SK-N-MC (cell line): ENCODE measurements at regions not wholly inside any gene's neighbourhood (a gene's known extent, or its start where the extent isn't known, plus 50 kb on each side); places are given as distances from the start of the nearest gene placed in this dataset.

ENCODE experiments used
- DNase-seq: peaks from one replicate; pipeline ENCODE4 v3.0.0-alpha.2; 2011; ENCODE audit warnings: low read depth, low spot score
- H3K27ac ChIP-seq: fragments of 200-600 bp; sonication (generic); 2 replicates; pipeline ENCODE4 v1.5.1; 2016; ENCODE audit warnings: mixed run types
- H3K36me3 ChIP-seq: fragments of 200-600 bp; sonication (generic); 2 replicates; pipeline ENCODE4 v1.6.1; 2017; ENCODE audit warnings: antibody characterized with exemption, low read length, mixed read lengths; ENCODE audit not compliant: insufficient read depth
- H3K4me3 ChIP-seq: fragments of 200-600 bp; sonication (generic); 2 replicates; pipeline ENCODE4 v1.5.1; 2016
- H3K9ac ChIP-seq: fragments of 200-600 bp; sonication (generic); 2 replicates; pipeline ENCODE4 v1.8.0; 2017; ENCODE audit warnings: mixed run types, mixed read lengths; ENCODE audit not compliant: insufficient read length
- H3K9me3 ChIP-seq: fragments of 200-600 bp; sonication (generic); 2 replicates; pipeline ENCODE4 v1.6.1; 2017; ENCODE audit warnings: low read depth, mild to moderate bottlenecking, antibody characterized with exemption, low read length, moderate library complexity, mixed read lengths
- EZH2 ChIP-seq: fragments of 200-600 bp; sonication (generic); IDR thresholded peaks from one replicate; pipeline ENCODE4 v1.6.1; 2017; ENCODE audit warnings: antibody characterized with exemption
- FOXP2 ChIP-seq: optimal IDR thresholded peaks from 2 replicates; pipeline ENCODE3; 2011; ENCODE audit warnings: mild to moderate bottlenecking, moderate library complexity; ENCODE audit not compliant: insufficient read depth; ENCODE audit errors: extremely low read length, control extremely low read depth
- POLR2AphosphoS5 ChIP-seq: IDR thresholded peaks from 2 replicates; pipeline ENCODE4 v1.6.1; 2012; ENCODE audit warnings: mild to moderate bottlenecking, low read depth, low read length, borderline replicate concordance

GRCh38 chr11:113577356-113578032, 102.3 kb upstream of the DRD2 start:
- H3K4me3 ChIP-seq: no peak overlapping the region
- no peak for DNase-seq
- no peak for TF ChIP-seq POLR2AphosphoS5
- no peak for TF ChIP-seq FOXP2
- no peak for TF ChIP-seq EZH2
- no peaks in the 10 kb centered on the region for H3K36me3 ChIP-seq
- H3K27ac ChIP-seq: no peak overlapping the region
- no peak overlapping the region for H3K9ac ChIP-seq
- no peaks in the 10 kb centered on the region for H3K9me3 ChIP-seq

GRCh38 chr11:113574586-113574985, 99.4 kb upstream of the DRD2 start:
- Histone ChIP-seq H3K36me3 (no peaks in the 10 kb centered on the region), H3K27ac (no peak overlapping the region), H3K9me3 (no peaks in the 10 kb centered on the region), H3K9ac (no peak overlapping the region), H3K4me3 (no peak overlapping the region)
- DNase-seq: no peak
- TF ChIP-seq POLR2AphosphoS5: no peak
- no peak for TF ChIP-seq FOXP2
- TF ChIP-seq EZH2: no peak

GRCh38 chr11:113574171-113574570, 99.0 kb upstream of the DRD2 start:
- Histone ChIP-seq H3K9ac (no peak overlapping the region), H3K4me3 (no peak overlapping the region), H3K36me3 (no peaks in the 10 kb centered on the region), H3K9me3 (no peaks in the 10 kb centered on the region), H3K27ac (no peak overlapping the region)
- TF ChIP-seq FOXP2: no peak
- TF ChIP-seq EZH2: no peak
- DNase-seq: no peak

GRCh38 chr11:113572136-113572735, 97.0 kb upstream of the DRD2 start:
- no peaks in the 10 kb centered on the region for H3K36me3 ChIP-seq
- no peak overlapping the region for H3K9ac ChIP-seq
- no peaks in the 10 kb centered on the region for H3K9me3 ChIP-seq
- TF ChIP-seq POLR2AphosphoS5: no peak
- peak; percentile 8 for DNase-seq
- no peak overlapping the region for H3K4me3 ChIP-seq
- H3K27ac ChIP-seq: no peak overlapping the region

- H3K27ac ChIP-seq: no peak overlapping the region
- no peak for DNase-seq
- no peaks in the 10 kb centered on the region for H3K9me3 ChIP-seq
- no peak overlapping the region for H3K4me3 ChIP-seq
- no peaks in the 10 kb centered on the region for H3K36me3 ChIP-seq
- no peak overlapping the region for H3K9ac ChIP-seq
- TF ChIP-seq EZH2 (no peak), POLR2AphosphoS5 (no peak), FOXP2 (no peak)
These were observed 96.3 kb upstream of the DRD2 start for GRCh38 chr11:113571531-113571930.

GRCh38 chr11:113570906-113571305, 95.7 kb upstream of the DRD2 start:
- Histone ChIP-seq H3K9ac (no peak overlapping the region), H3K27ac (no peak overlapping the region), H3K36me3 (no peaks in the 10 kb centered on the region), H3K4me3 (no peak overlapping the region), H3K9me3 (no peaks in the 10 kb centered on the region)
- no peak for TF ChIP-seq POLR2AphosphoS5
- no peak for TF ChIP-seq EZH2
- no peak for TF ChIP-seq FOXP2
- DNase-seq: no peak

- TF ChIP-seq EZH2 (no peak), FOXP2 (no peak)
- no peaks in the 10 kb centered on the region for H3K36me3 ChIP-seq
- no peak overlapping the region for H3K27ac ChIP-seq
- H3K9me3 ChIP-seq: no peaks in the 10 kb centered on the region
- DNase-seq: no peak
- no peak overlapping the region for H3K9ac ChIP-seq
- no peak overlapping the region for H3K4me3 ChIP-seq
These were observed 94.2 kb upstream of the DRD2 start for GRCh38 chr11:113569391-113569790.

GRCh38 chr11:113568566-113568965, 93.4 kb upstream of the DRD2 start:
- Histone ChIP-seq H3K36me3 (no peaks in the 10 kb centered on the region), H3K9ac (no peak overlapping the region), H3K27ac (no peak overlapping the region), H3K4me3 (no peak overlapping the region), H3K9me3 (no peaks in the 10 kb centered on the region)
- TF ChIP-seq POLR2AphosphoS5: no peak
- TF ChIP-seq FOXP2: no peak
- TF ChIP-seq EZH2: no peak
- DNase-seq: no peak

- no peak overlapping the region for H3K4me3 ChIP-seq
- no peaks in the 10 kb centered on the region for H3K36me3 ChIP-seq
- H3K9ac ChIP-seq: no peak overlapping the region
- H3K27ac ChIP-seq: no peak overlapping the region
- TF ChIP-seq FOXP2: no peak
- TF ChIP-seq POLR2AphosphoS5: no peak
- no peak for TF ChIP-seq EZH2
- no peak for DNase-seq
- no peaks in the 10 kb centered on the region for H3K9me3 ChIP-seq
These were observed 92.8 kb upstream of the DRD2 start for GRCh38 chr11:113567867-113568544.
